Breast epithelium (tissue), 4 donors: ENCODE measurements at regions not wholly inside any gene's neighbourhood (a gene's known extent, or its start where the extent isn't known, plus 50 kb on each side); places are given as distances from the start of the nearest gene placed in this dataset.
"Not testable (repeated sequence)": the region's sequence is repeated elsewhere in the genome, so short reads cannot be mapped to it uniquely, and the experiment has no call there.

Experiments
- DNase-seq, 2 donors: peaks; one replicate each; pipeline ENCODE4 v3.0.0-alpha.2; 2019; ENCODE audit warnings: low spot score in 2 of 2
- H3K27ac ChIP-seq, 2 donors: fragments of 200-600 bp; sonication (generic) in 1 of 2; one replicate each; pipeline ENCODE4 v1.5.1; 2016 to 2019; ENCODE audit warnings: mild to moderate bottlenecking in 1 of 2
- H3K27me3 ChIP-seq, 2 donors: fragments of 200-600 bp; sonication (generic) in 1 of 2; one replicate each; pipeline versions ENCODE4 v1.5.1 to v1.6.0; 2017 to 2019; ENCODE audit warnings: control low read depth in 1 of 2, mild to moderate bottlenecking in 1 of 2
- H3K36me3 ChIP-seq: fragments of 200-600 bp; one replicate; pipeline ENCODE4 v1.5.1; 2019
- H3K4me1 ChIP-seq, 2 donors: fragments of 200-600 bp; sonication (generic); one replicate each; pipeline ENCODE4 v1.5.1; 2016 to 2019; ENCODE audit warnings: control low read depth in 1 of 2
- H3K4me3 ChIP-seq, 3 donors: fragments of 200-600 bp; sonication (generic); 1 replicate in 2 of 3; 2 replicates in 1 of 3; pipeline ENCODE4 v1.5.1; 2016 to 2019; ENCODE audit warnings: mild to moderate bottlenecking in 3 of 3, moderate library complexity in 2 of 3
- H3K9me3 ChIP-seq, 2 donors: fragments of 200-600 bp; sonication (generic) in 1 of 2; one replicate each; pipeline ENCODE4 v1.5.1; 2016 to 2019; ENCODE audit warnings: control low read depth in 1 of 2
- POLR2A ChIP-seq: fragments of 450-650 bp; IDR thresholded peaks from one replicate; pipeline ENCODE4 v1.6.1; 2016; ENCODE audit warnings: antibody characterized with exemption, mild to moderate bottlenecking, moderate library complexity
- POLR2AphosphoS5 ChIP-seq, 3 donors: sonication (generic); formaldehyde crosslinking; IDR thresholded peaks; one replicate each; pipeline ENCODE4 v1.6.1; 2017; ENCODE audit warnings: antibody characterized with exemption in 3 of 3
- intact Hi-C: fragments of 100-400 bp; cut with DNase I; formaldehyde crosslinking; loops from one replicate; pipeline ENCODE4 v1.15.1; 2023; ENCODE audit warnings: low total_unique reads
- TF ChIP-seq, protein P1 (sequence below), 3 donors: fragments of 450-650 bp; IDR thresholded peaks; one replicate each; pipeline ENCODE4 v1.5.1; 2016 to 2017; ENCODE audit warnings: antibody characterized with exemption in 3 of 3, mild to moderate bottlenecking in 3 of 3, moderate library complexity in 3 of 3

- no peaks in the 10 kb centered on the region for H3K4me1 ChIP-seq
- no peaks in the 10 kb centered on the region for H3K36me3 ChIP-seq
- TF ChIP-seq, protein P1, sequence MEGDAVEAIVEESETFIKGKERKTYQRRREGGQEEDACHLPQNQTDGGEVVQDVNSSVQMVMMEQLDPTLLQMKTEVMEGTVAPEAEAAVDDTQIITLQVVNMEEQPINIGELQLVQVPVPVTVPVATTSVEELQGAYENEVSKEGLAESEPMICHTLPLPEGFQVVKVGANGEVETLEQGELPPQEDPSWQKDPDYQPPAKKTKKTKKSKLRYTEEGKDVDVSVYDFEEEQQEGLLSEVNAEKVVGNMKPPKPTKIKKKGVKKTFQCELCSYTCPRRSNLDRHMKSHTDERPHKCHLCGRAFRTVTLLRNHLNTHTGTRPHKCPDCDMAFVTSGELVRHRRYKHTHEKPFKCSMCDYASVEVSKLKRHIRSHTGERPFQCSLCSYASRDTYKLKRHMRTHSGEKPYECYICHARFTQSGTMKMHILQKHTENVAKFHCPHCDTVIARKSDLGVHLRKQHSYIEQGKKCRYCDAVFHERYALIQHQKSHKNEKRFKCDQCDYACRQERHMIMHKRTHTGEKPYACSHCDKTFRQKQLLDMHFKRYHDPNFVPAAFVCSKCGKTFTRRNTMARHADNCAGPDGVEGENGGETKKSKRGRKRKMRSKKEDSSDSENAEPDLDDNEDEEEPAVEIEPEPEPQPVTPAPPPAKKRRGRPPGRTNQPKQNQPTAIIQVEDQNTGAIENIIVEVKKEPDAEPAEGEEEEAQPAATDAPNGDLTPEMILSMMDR (IDR thresholded peaks at IDR 0.05), result no peak
- TF ChIP-seq POLR2A (no peak), POLR2AphosphoS5 (IDR thresholded peaks at IDR 0.05) (no peak)
- no peak overlapping the region for H3K4me3 ChIP-seq
- peaks cover 0 to 9% of the 10 kb centered on the region in 2 donors for H3K27me3 ChIP-seq
- DNase-seq, result no peak
- no peak overlapping the region for H3K27ac ChIP-seq
- H3K9me3 ChIP-seq, result peaks cover 0 to 5% of the 10 kb centered on the region in 2 donors
- intact Hi-C loops, result no loop called here
These were observed 453.4 kb upstream of the ZNF507 start for GRCh38 chr19:31892060-31892459.

DNA sequence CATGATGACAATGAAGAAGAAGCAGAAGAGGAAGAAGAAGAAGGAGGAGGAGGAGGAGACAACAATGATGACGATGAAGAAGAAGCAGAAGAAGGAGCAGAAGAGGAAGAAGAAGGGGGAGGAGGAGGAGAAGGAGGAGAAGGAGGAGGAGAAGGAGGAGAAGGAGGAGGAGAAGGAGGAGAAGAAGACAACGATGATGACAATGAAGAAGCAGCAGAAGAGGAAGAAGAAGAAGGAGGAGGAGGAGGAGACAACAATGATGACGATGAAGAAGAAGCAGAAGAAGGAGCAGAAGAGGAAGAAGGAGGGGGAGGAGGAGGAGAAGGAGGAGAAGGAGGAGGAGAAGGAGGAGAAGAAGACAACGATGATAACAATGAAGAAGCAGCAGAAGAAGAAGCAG, 451.9 kb upstream of the ZNF507 start:
- H3K4me1 ChIP-seq, H3K27ac ChIP-seq, H3K9me3 ChIP-seq, H3K27me3 ChIP-seq, intact Hi-C loops, DNase-seq, H3K4me3 ChIP-seq, H3K36me3 ChIP-seq: not testable (repeated sequence)

GRCh38 chr19:31894451-31894850, 451.0 kb upstream of the ZNF507 start:
- intact Hi-C loops, result no loop called here

DNA sequence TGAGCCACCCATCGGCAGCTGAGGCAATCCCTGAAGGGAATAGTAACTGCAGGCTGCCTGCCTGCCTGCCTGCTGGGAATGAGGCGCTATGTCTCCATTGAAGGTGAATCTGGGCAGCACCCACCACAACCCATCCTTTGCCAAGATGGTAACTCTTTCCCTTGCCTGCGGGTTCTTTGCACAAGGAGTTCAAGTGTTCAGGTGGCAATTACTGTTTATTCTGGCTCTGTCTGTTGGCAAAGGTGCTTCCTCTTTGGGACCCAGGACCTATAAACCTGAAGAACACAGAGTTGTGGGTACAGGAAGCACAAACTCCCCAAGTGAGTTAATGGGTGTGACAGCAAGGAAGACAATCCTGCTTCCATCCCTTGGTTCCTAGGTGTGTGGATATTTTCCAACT, 448.1 kb upstream of the ZNF507 start:
- DNase-seq, result peak in 1 of 2 donors; percentile 26
- intact Hi-C loops, result no loop called here
- Histone ChIP-seq H3K36me3 (no peaks in the 10 kb centered on the region), H3K27me3 (peaks cover 0 to 3% of the 10 kb centered on the region in 2 donors), H3K27ac (no peak overlapping the region), H3K4me1 (no peaks in the 10 kb centered on the region), H3K4me3 (no peak overlapping the region), H3K9me3 (peaks cover 0 to 5% of the 10 kb centered on the region in 2 donors)
- no peak for TF ChIP-seq POLR2AphosphoS5 (IDR thresholded peaks at IDR 0.05)
- TF ChIP-seq, protein P1 (IDR thresholded peaks at IDR 0.05), result no peak
- TF ChIP-seq POLR2A, result no peak

More at GRCh38 chr19:31894451-31894850, 451.0 kb upstream of the ZNF507 start:
- TF ChIP-seq POLR2AphosphoS5 (IDR thresholded peaks at IDR 0.05) (no peak), POLR2A (no peak)
- TF ChIP-seq, protein P1 (IDR thresholded peaks at IDR 0.05), result no peak
- Histone ChIP-seq H3K36me3 (no peaks in the 10 kb centered on the region), H3K4me1 (no peaks in the 10 kb centered on the region), H3K9me3 (peaks cover 0 to 5% of the 10 kb centered on the region in 2 donors), H3K4me3 (no peak overlapping the region), H3K27me3 (peaks cover 0 to 6% of the 10 kb centered on the region in 2 donors), H3K27ac (no peak overlapping the region)
- DNase-seq, result no peak

DNA sequence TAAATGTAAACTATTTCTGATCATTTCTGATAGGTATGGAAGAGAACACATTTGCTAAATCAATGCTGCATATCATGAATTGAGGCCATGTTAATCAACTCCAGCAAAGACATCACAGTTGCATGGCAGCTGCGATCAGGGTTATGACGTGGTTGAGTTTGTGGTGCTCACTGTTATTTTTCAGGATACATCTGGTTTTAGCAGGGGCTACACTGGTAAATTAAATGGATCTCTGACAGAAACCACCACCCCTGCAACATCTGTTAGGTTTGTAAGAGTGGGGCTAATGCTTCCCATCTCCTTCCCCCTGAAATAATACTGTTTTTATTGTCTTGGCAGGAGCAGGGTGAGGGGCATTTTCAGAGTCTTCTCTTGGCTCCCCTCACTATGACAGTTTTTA, 444.4 kb upstream of the ZNF507 start:
- Histone ChIP-seq H3K4me1 (no peaks in the 10 kb centered on the region), H3K4me3 (no peak overlapping the region), H3K27ac (no peak overlapping the region), H3K27me3 (no peaks in the 10 kb centered on the region), H3K36me3 (no peaks in the 10 kb centered on the region), H3K9me3 (no peaks in the 10 kb centered on the region)
- TF ChIP-seq, protein P1 (IDR thresholded peaks at IDR 0.05), result no peak
- TF ChIP-seq POLR2A, result no peak
- no peak for TF ChIP-seq POLR2AphosphoS5 (IDR thresholded peaks at IDR 0.05)
- no peak for DNase-seq
- intact Hi-C loops, result no loop called here

DNA sequence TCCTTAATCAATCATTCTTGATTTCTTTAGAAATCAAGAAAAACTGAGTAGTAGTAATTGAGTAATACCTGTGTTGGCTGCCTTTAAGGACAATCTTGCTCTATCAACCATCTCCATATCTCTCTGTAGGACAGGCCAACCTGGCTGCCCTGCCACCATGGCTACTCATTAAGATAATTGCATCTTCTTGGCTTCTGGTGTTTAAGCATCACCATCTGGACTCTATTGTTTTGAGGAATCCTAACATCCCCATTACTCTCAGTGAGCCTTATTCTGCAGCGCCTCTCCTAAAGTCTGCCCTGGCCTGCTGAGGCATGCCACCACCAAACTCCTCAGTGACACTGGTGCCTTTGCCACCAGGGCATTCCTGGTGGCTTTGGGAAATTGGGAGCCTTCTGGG, 442.6 kb upstream of the ZNF507 start:
- no peak overlapping the region for H3K27ac ChIP-seq
- intact Hi-C loops, result no loop called here

More for the DNA sequence above, 442.6 kb upstream of the ZNF507 start:
- no peaks in the 10 kb centered on the region for H3K9me3 ChIP-seq
- H3K27me3 ChIP-seq, result no peaks in the 10 kb centered on the region
- H3K36me3 ChIP-seq, result no peaks in the 10 kb centered on the region
- DNase-seq, result no peak
- H3K4me3 ChIP-seq, result no peak overlapping the region
- no peaks in the 10 kb centered on the region for H3K4me1 ChIP-seq
- TF ChIP-seq POLR2AphosphoS5 (IDR thresholded peaks at IDR 0.05) (no peak), POLR2A (no peak)
- TF ChIP-seq, protein P1 (IDR thresholded peaks at IDR 0.05), result no peak
